Endothelial cell of umbilical vein (primary cell): ENCODE measurements at regions not wholly inside any gene's neighbourhood (a gene's known extent, or its start where the extent isn't known, plus 50 kb on each side); places are given as distances from the start of the nearest gene placed in this dataset.

Source experiments
- BruUV-seq: library from RNA; stranded (reverse); fragments of 400-500 nt; replicated peaks from 2 replicates; lab custom pipeline; 2021; lab: Mats Ljungman, UMichigan
- CTCF ChIA-PET: fragments of 300-600, 350-600 bp; sonication (Branson Sonifier 250); formaldehyde crosslinking; loops from one replicate; lab custom pipeline; 2021; ENCODE audit warnings: antibody characterized with exemption, inconsistent platforms; lab: Charles Lee
- POLR2A ChIA-PET: fragments of 300-600, 350-600 bp; sonication (Branson Sonifier 250); formaldehyde crosslinking; loops from one replicate; lab custom pipeline; 2021; ENCODE audit warnings: antibody characterized with exemption, inconsistent platforms; lab: Charles Lee
- DNase-seq: peaks from one replicate; pipeline ENCODE4 v3.0.0-alpha.2; 2011; ENCODE audit warnings: low read depth, low spot score
- FAIRE-seq: peaks from 2 replicates; lab custom pipeline; 2011; peaks lifted over from hg19 to GRCh38; lab: Jason Lieb, UNC
- H2AFZ ChIP-seq: 2 replicates; pipeline ENCODE4 v1.6.0; 2012; ENCODE audit warnings: low read depth, low read length, control low read depth, inconsistent platforms
- H3K27ac ChIP-seq: 2 replicates; pipeline ENCODE4 v1.5.1; 2011; ENCODE audit warnings: low read depth, mild to moderate bottlenecking, control low read depth, low read length, moderate library complexity; ENCODE audit not compliant: insufficient read depth
- H3K27me3 ChIP-seq, 2 experiments: 2 replicates each; pipeline versions ENCODE4 v1.6.0 to v1.6.1; 2011; ENCODE audit warnings: low read length in 2 of 2, mixed read lengths in 1 of 2; ENCODE audit not compliant: control insufficient read depth in 2 of 2, insufficient read depth in 2 of 2
- H3K36me3 ChIP-seq, 2 experiments: 2 replicates in 1 of 2; 3 replicates in 1 of 2; pipeline ENCODE4 v1.5.1; 2011; ENCODE audit warnings: low read length in 2 of 2, mild to moderate bottlenecking in 1 of 2, moderate library complexity in 1 of 2; ENCODE audit not compliant: control insufficient read depth in 2 of 2, insufficient read depth in 2 of 2; ENCODE audit errors: extremely low read depth in 1 of 2
- H3K4me1 ChIP-seq: 3 replicates; pipeline ENCODE4 v1.5.1; 2011; ENCODE audit warnings: mild to moderate bottlenecking, low read length; ENCODE audit not compliant: control insufficient read depth, insufficient read depth; ENCODE audit errors: extremely low read depth
- H3K4me2 ChIP-seq: 2 replicates; pipeline ENCODE4 v1.6.1; 2011; ENCODE audit warnings: low read length, control low read depth, mixed read lengths; ENCODE audit not compliant: insufficient read depth
- H3K4me3 ChIP-seq, 3 experiments: fragments of 200-600 bp in 1 of 3; sonication (generic), shearing (Covaris generic) in 1 of 3; replicated peaks in 1 of 3; 2 replicates each; pipeline ENCODE4 v1.5.1; 2011 to 2016; ENCODE audit warnings: control low read depth in 3 of 3, low read length in 3 of 3, mild to moderate bottlenecking in 2 of 3, inconsistent platforms in 1 of 3, low read depth in 1 of 3, moderate library complexity in 1 of 3; ENCODE audit not compliant: insufficient read depth in 1 of 3
- H3K79me2 ChIP-seq: 2 replicates; pipeline ENCODE4 v1.6.0; 2012; ENCODE audit warnings: low read length, inconsistent platforms; ENCODE audit not compliant: control insufficient read depth, insufficient read depth
- H3K9ac ChIP-seq: replicated peaks from 2 replicates; pipeline ENCODE3; 2011; ENCODE audit warnings: low read length, control low read depth; ENCODE audit not compliant: insufficient read depth; ENCODE audit errors: extremely low read depth
- H3K9me1 ChIP-seq: replicated peaks from 3 replicates; pipeline ENCODE4 v1.6.0; 2011; ENCODE audit warnings: mild to moderate bottlenecking, low read length; ENCODE audit not compliant: control insufficient read depth, insufficient read depth; ENCODE audit errors: extremely low read depth
- H3K9me3 ChIP-seq: replicated peaks from 2 replicates; pipeline ENCODE4 v1.5.1; 2012; ENCODE audit warnings: low read length, inconsistent platforms; ENCODE audit not compliant: control insufficient read depth, insufficient read depth
- H4K20me1 ChIP-seq: replicated peaks from 2 replicates; pipeline ENCODE3; 2011; ENCODE audit warnings: mild to moderate bottlenecking, low read length; ENCODE audit not compliant: control insufficient read depth, insufficient read depth; ENCODE audit errors: extremely low read depth
- CTCF ChIP-seq, 2 donors: IDR thresholded peaks; 1 replicate in 1 of 2; 2 replicates in 1 of 2; pipeline ENCODE4 v1.5.1; 2011; ENCODE audit warnings: low read length in 2 of 2, mild to moderate bottlenecking in 2 of 2, moderate library complexity in 2 of 2, control low read depth in 1 of 2, inconsistent platforms in 1 of 2, low read depth in 1 of 2; ENCODE audit not compliant: insufficient read depth in 1 of 2; ENCODE audit errors: extremely low read depth in 1 of 2
- EZH2 ChIP-seq: IDR thresholded peaks from 2 replicates; pipeline ENCODE4 v1.6.1; 2012; ENCODE audit warnings: borderline replicate concordance, low read depth, mild to moderate bottlenecking, moderate library complexity, low read length, inconsistent platforms; ENCODE audit not compliant: severe bottlenecking
- FOS ChIP-seq: IDR thresholded peaks from 2 replicates; pipeline ENCODE4 v1.6.1; 2011; ENCODE audit warnings: mild to moderate bottlenecking, low read length, moderate library complexity, borderline replicate concordance; ENCODE audit not compliant: insufficient read depth
- GATA2 ChIP-seq: IDR thresholded peaks from 2 replicates; pipeline ENCODE4 v1.7.0; 2011; ENCODE audit warnings: low read depth, mild to moderate bottlenecking, moderate library complexity, mixed read lengths, low read length; ENCODE audit not compliant: insufficient read length, insufficient read depth
- JUN ChIP-seq: IDR thresholded peaks from 2 replicates; pipeline ENCODE4 v1.6.1; 2011; ENCODE audit warnings: borderline replicate concordance, low read depth; ENCODE audit not compliant: insufficient read length, insufficient read depth
- MAX ChIP-seq: IDR thresholded peaks from 2 replicates; pipeline ENCODE4 v1.6.1; 2011; ENCODE audit not compliant: insufficient read depth, insufficient read length
- MYC ChIP-seq: IDR thresholded peaks from one replicate; pipeline ENCODE4 v1.6.1; 2011; ENCODE audit warnings: mild to moderate bottlenecking, low read depth, low read length
- POLR2A ChIP-seq: IDR thresholded peaks from 2 replicates; pipeline ENCODE4 v1.6.1; 2012; ENCODE audit warnings: low read depth, mild to moderate bottlenecking, control low read depth, low read length
- POLR2AphosphoS5 ChIP-seq: IDR thresholded peaks from 2 replicates; pipeline ENCODE4 v1.6.1; 2012; ENCODE audit warnings: low read depth, mild to moderate bottlenecking, control low read depth, low read length, moderate library complexity; ENCODE audit not compliant: insufficient read depth
- dilution Hi-C: fragments of 300-500 bp; cut with MboI; formaldehyde crosslinking; loops from one replicate; pipeline ENCODE4 v1.15.0; 2019; ENCODE audit warnings: low sequenced_read_pairs; ENCODE audit not compliant: extremely low pct_ligation_motif_present
- intact Hi-C: fragments of 100-400 bp; cut with micrococcal nuclease; formaldehyde crosslinking; loops from one replicate; pipeline ENCODE4 v1.10.0; 2022

- Histone ChIP-seq H3K9me3 (no peaks in the 10 kb centered on the region), H2AFZ (no peak overlapping the region), H3K9ac (no peak overlapping the region), H3K4me2 (no peak overlapping the region), H3K4me3 (no peak overlapping the region), H3K27ac (no peak overlapping the region), H3K4me1 (no peaks in the 10 kb centered on the region), H3K36me3 (no peaks in the 10 kb centered on the region), H3K79me2 (no peaks in the 10 kb centered on the region), H3K27me3 (no peaks in the 10 kb centered on the region), H4K20me1 (no peaks in the 10 kb centered on the region), H3K9me1 (no peaks in the 10 kb centered on the region)
- dilution Hi-C loops: no loop called here
- FAIRE-seq (no peak), DNase-seq (no peak)
- ChIA-PET POLR2A (no interaction called here), CTCF (no interaction called here)
- BruUV-seq: no TSS peak
- intact Hi-C loops: no loop called here
- no peak for TF ChIP-seq EZH2
- no peak for TF ChIP-seq CTCF (IDR thresholded peaks at IDR 0.05; ENCODE audit: extremely low read depth in 1 of 2, insufficient read depth in 1 of 2, low read depth in 1 of 2, low read length in 2 of 2)
- TF ChIP-seq MAX: no peak
- no peak for TF ChIP-seq JUN
- TF ChIP-seq MYC: no peak
- no peak for TF ChIP-seq FOS
- TF ChIP-seq GATA2: no peak
- TF ChIP-seq POLR2A: no peak
- TF ChIP-seq POLR2AphosphoS5: no peak
Measured at GRCh38 chr6:153960281-153960680, 78.8 kb upstream of the OPRM1 start.
